ENCODE measurements at regions not wholly inside any gene's neighbourhood (a gene's known extent, or its start where the extent isn't known, plus 50 kb on each side); places are given as distances from the start of the nearest gene placed in this dataset.

DNA sequence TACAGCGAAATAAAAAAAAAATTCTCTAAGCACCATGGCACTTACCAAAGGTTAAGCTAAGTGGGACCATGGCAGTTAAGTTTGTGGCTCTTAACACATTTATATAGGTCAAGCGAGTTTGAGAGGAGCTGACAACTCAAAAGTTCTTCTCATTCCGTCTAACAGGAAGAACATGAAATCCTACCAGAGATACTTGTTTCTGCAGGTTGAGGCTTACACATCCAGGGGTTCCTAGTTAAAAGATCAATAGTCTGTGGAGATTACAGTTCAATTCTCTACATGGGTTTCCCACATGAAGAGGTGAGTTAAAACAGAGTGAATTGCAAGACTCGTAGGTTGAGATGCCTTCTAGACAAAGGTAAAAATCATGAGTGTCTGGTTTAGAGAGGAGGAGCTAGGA, 142.6 kb downstream of the EMP1 start:
- Histone ChIP-seq H3K4me1 (ENCODE audit: insufficient read depth) (no peaks in the 10 kb centered on the region), H3K27me3 (no peaks in the 10 kb centered on the region), H2AFZ (no peak overlapping the region), H4K20me1 (ENCODE audit: insufficient read depth, poor library complexity, severe bottlenecking) (no peaks in the 10 kb centered on the region), H3K79me2 (no peaks in the 10 kb centered on the region), H3K36me3 (replicated peaks; ENCODE audit: insufficient read depth, low read depth) (no peaks in the 10 kb centered on the region), H3K4me3 (no peak overlapping the region), H3K9me2 (replicated peaks; ENCODE audit: insufficient read depth) (no peaks in the 10 kb centered on the region), H3K27ac (peak overlapping the region; percentile 33), H3K9me3 (ENCODE audit: low read depth) (no peaks in the 10 kb centered on the region), H3K4me2 (no peak overlapping the region)
- WGBS (ENCODE audit: low lambda C conversion rate, missing lambda C conversion rate), result 90% methylated on average over 4 of the region's 4 CpGs
- TF ChIP-seq EZH2phosphoT487 (IDR thresholded peaks at IDR 0.05; ENCODE audit: low read depth, severe bottlenecking, unreplicated experiment) (no peak), EZH2 (IDR thresholded peaks at IDR 0.05; ENCODE audit: borderline replicate concordance) (no peak)
- TF ChIP-seq, protein P1, sequence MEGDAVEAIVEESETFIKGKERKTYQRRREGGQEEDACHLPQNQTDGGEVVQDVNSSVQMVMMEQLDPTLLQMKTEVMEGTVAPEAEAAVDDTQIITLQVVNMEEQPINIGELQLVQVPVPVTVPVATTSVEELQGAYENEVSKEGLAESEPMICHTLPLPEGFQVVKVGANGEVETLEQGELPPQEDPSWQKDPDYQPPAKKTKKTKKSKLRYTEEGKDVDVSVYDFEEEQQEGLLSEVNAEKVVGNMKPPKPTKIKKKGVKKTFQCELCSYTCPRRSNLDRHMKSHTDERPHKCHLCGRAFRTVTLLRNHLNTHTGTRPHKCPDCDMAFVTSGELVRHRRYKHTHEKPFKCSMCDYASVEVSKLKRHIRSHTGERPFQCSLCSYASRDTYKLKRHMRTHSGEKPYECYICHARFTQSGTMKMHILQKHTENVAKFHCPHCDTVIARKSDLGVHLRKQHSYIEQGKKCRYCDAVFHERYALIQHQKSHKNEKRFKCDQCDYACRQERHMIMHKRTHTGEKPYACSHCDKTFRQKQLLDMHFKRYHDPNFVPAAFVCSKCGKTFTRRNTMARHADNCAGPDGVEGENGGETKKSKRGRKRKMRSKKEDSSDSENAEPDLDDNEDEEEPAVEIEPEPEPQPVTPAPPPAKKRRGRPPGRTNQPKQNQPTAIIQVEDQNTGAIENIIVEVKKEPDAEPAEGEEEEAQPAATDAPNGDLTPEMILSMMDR (IDR thresholded peaks at IDR 0.05; ENCODE audit: poor library complexity), result no peak
- DNase-seq (ENCODE audit: low spot score), result no peak

DNA sequence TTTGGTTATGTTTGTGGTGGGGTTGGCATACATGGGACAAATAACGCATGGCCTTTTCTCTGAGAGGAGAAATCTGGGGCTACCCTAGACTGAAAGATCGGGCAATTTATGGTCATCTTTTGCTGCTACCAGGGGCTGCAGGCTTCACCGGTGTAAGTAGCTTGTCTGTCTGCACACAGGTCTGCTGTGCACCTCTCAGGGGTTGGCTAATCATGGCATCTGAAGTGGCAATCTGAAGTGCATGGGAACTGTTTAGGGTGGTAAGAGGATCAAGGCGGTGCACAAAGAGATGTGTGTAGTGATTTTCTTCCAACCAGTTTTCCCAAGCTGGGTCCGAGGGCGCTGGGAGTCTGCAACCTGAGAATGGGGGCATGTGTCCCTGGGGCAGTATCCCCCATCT, 141.3 kb downstream of the EMP1 start:
- H3K79me2 ChIP-seq, result no peaks in the 10 kb centered on the region
- H3K27me3 ChIP-seq, result no peaks in the 10 kb centered on the region
- no peaks in the 10 kb centered on the region for H3K9me2 ChIP-seq (replicated peaks; ENCODE audit: insufficient read depth)
- no peak overlapping the region for H3K27ac ChIP-seq
- no peaks in the 10 kb centered on the region for H3K9me3 ChIP-seq (ENCODE audit: low read depth)
- H3K36me3 ChIP-seq (replicated peaks; ENCODE audit: insufficient read depth, low read depth), result no peaks in the 10 kb centered on the region
- no peaks in the 10 kb centered on the region for H4K20me1 ChIP-seq (ENCODE audit: insufficient read depth, poor library complexity, severe bottlenecking)
- H3K4me1 ChIP-seq (ENCODE audit: insufficient read depth), result no peaks in the 10 kb centered on the region
- 82% methylated on average over 6 of the region's 6 CpGs for WGBS (ENCODE audit: low lambda C conversion rate, missing lambda C conversion rate)
- DNase-seq (ENCODE audit: low spot score), result no peak
- no peak overlapping the region for H3K4me2 ChIP-seq
- no peak overlapping the region for H2AFZ ChIP-seq
- TF ChIP-seq EZH2 (IDR thresholded peaks at IDR 0.05; ENCODE audit: borderline replicate concordance) (no peak), EZH2phosphoT487 (IDR thresholded peaks at IDR 0.05; ENCODE audit: low read depth, severe bottlenecking, unreplicated experiment) (no peak)
- TF ChIP-seq, protein P1 (IDR thresholded peaks at IDR 0.05; ENCODE audit: poor library complexity), result no peak
- H3K4me3 ChIP-seq, result no peak overlapping the region

DNA sequence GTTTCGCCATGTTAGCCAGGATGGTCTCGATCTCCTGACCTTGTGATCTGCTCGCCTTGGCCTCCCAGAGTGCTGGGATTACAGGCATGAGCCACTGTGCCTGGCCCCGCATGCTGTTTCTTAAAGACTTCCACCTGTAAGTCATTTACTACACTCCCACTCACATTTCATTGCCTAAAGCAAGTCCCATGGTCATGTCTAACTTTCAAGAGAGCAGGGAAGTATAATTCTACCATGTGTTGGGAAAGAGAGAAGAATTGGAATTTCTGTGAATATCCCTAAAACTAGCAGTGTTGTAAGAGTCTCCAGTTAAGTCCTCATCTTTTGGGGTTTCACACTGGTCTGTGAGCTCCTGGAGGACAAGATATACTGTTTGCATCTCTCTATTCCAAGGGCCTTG, 139.7 kb downstream of the EMP1 start:
- Histone ChIP-seq H3K27me3 (no peaks in the 10 kb centered on the region), H4K20me1 (ENCODE audit: insufficient read depth, poor library complexity, severe bottlenecking) (no peaks in the 10 kb centered on the region), H3K36me3 (replicated peaks; ENCODE audit: insufficient read depth, low read depth) (no peaks in the 10 kb centered on the region), H3K79me2 (no peaks in the 10 kb centered on the region), H2AFZ (no peak overlapping the region), H3K9me3 (ENCODE audit: low read depth) (no peaks in the 10 kb centered on the region), H3K9me2 (replicated peaks; ENCODE audit: insufficient read depth) (no peaks in the 10 kb centered on the region), H3K4me2 (no peak overlapping the region), H3K4me3 (no peak overlapping the region), H3K4me1 (ENCODE audit: insufficient read depth) (no peaks in the 10 kb centered on the region), H3K27ac (no peak overlapping the region)
- no peak for DNase-seq (ENCODE audit: low spot score)
- 88% methylated on average over 4 of the region's 4 CpGs for WGBS (ENCODE audit: low lambda C conversion rate, missing lambda C conversion rate)
- TF ChIP-seq, protein P1 (IDR thresholded peaks at IDR 0.05; ENCODE audit: poor library complexity), result no peak
- TF ChIP-seq EZH2 (IDR thresholded peaks at IDR 0.05; ENCODE audit: borderline replicate concordance), result no peak
- TF ChIP-seq EZH2phosphoT487 (IDR thresholded peaks at IDR 0.05; ENCODE audit: low read depth, severe bottlenecking, unreplicated experiment), result no peak

DNA sequence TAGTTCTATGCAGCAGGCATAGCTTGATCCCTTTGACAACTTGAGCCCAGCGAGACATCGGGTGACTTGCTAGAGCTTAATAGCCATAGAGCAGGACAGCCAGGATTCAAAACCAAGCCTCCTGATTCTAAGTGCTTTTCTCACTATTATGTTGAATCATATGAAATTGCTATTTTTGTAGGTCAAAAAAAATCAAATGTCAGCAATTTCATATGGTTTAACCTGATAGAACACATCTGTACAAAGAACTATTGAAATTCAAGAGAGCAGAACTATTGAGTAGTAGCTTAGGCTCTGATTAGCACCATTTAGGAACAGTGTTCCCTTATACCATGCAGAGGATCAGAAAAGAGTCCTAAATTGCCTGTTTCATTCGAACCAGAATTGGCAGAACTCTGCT, 132.0 kb downstream of the EMP1 start:
- Histone ChIP-seq H3K27ac (no peak overlapping the region), H3K36me3 (replicated peaks; ENCODE audit: insufficient read depth, low read depth) (no peaks in the 10 kb centered on the region), H4K20me1 (ENCODE audit: insufficient read depth, poor library complexity, severe bottlenecking) (no peaks in the 10 kb centered on the region), H3K27me3 (no peaks in the 10 kb centered on the region), H3K4me1 (ENCODE audit: insufficient read depth) (no peaks in the 10 kb centered on the region), H3K79me2 (no peaks in the 10 kb centered on the region), H3K4me2 (no peak overlapping the region), H3K4me3 (no peak overlapping the region), H2AFZ (no peak overlapping the region), H3K9me3 (ENCODE audit: low read depth) (no peaks in the 10 kb centered on the region), H3K9me2 (replicated peaks; ENCODE audit: insufficient read depth) (no peaks in the 10 kb centered on the region)
- no peak for DNase-seq (ENCODE audit: low spot score)
- TF ChIP-seq, protein P1 (IDR thresholded peaks at IDR 0.05; ENCODE audit: poor library complexity), result no peak
- TF ChIP-seq EZH2phosphoT487 (IDR thresholded peaks at IDR 0.05; ENCODE audit: low read depth, severe bottlenecking, unreplicated experiment) (no peak), EZH2 (IDR thresholded peaks at IDR 0.05; ENCODE audit: borderline replicate concordance) (no peak)
- 85% methylated on average over 3 of the region's 3 CpGs for WGBS (ENCODE audit: low lambda C conversion rate, missing lambda C conversion rate)
